GM18868 (cell line): ENCODE measurements at regions not wholly inside any gene's neighbourhood (a gene's known extent, or its start where the extent isn't known, plus 50 kb on each side); places are given as distances from the start of the nearest gene placed in this dataset.
"Not testable (repeated sequence)": the region's sequence is repeated elsewhere in the genome, so short reads cannot be mapped to it uniquely, and the experiment has no call there.

ENCODE experiments used
- ATAC-seq: cut with Tn5 transposase; IDR thresholded peaks from one replicate; pipeline ENCODE4 v1.9.1; 2021; ENCODE audit warnings: mild to moderate bottlenecking, moderate library complexity; ENCODE audit not compliant: unreplicated experiment

- ATAC-seq, result no peak
Measured at GRCh38 chr5:165015126-165015525, 1509.7 kb downstream of the MAT2B start.

GRCh38 chr5:165015547-165015946 lies 1510.1 kb downstream of the MAT2B start:
- ATAC-seq, result no peak

GRCh38 chr5:165026971-165027370 lies 1521.6 kb downstream of the MAT2B start:
- no peak for ATAC-seq

GRCh38 chr5:165028356-165028755 lies 1522.9 kb downstream of the MAT2B start:
- no peak for ATAC-seq

- peak; percentile 57 for ATAC-seq
Measured at GRCh38 chr5:165029099-165029870, 1523.9 kb downstream of the MAT2B start.

GRCh38 chr5:165030971-165031370 lies 1525.6 kb downstream of the MAT2B start:
- no peak for ATAC-seq

GRCh38 chr5:165031371-165031770 lies 1526.0 kb downstream of the MAT2B start:
- ATAC-seq, result no peak

- ATAC-seq, result no peak
Measured at GRCh38 chr5:165035520-165035919, 1530.1 kb downstream of the MAT2B start.

GRCh38 chr5:165039748-165040147 lies 1534.3 kb downstream of the MAT2B start:
- ATAC-seq, result no peak

GRCh38 chr5:165045941-165046340 lies 1540.5 kb downstream of the MAT2B start:
- ATAC-seq, result not testable (repeated sequence)

GRCh38 chr5:165055476-165055875 lies 1550.1 kb downstream of the MAT2B start:
- no peak for ATAC-seq

GRCh38 chr5:165057145-165057544 lies 1551.7 kb downstream of the MAT2B start:
- ATAC-seq, result no peak

GRCh38 chr5:165066751-165067385 lies 1561.4 kb downstream of the MAT2B start:
- no peak for ATAC-seq

- no peak for ATAC-seq
Measured at GRCh38 chr5:165076686-165077085, 1571.3 kb downstream of the MAT2B start.

GRCh38 chr5:165079389-165079788 lies 1574.0 kb downstream of the MAT2B start:
- no peak for ATAC-seq

- no peak for ATAC-seq
Measured at GRCh38 chr5:165083394-165083793, 1578.0 kb downstream of the MAT2B start.

- no peak for ATAC-seq
Measured at GRCh38 chr5:165086465-165086864, 1581.0 kb downstream of the MAT2B start.

- ATAC-seq, result no peak
Measured at GRCh38 chr5:165094782-165095181, 1589.4 kb downstream of the MAT2B start.

GRCh38 chr5:165101709-165102108 lies 1596.3 kb downstream of the MAT2B start:
- no peak for ATAC-seq

- ATAC-seq, result no peak
Measured at GRCh38 chr5:165104611-165105010, 1599.2 kb downstream of the MAT2B start.

- no peak for ATAC-seq
Measured at GRCh38 chr5:165108809-165109208, 1603.4 kb downstream of the MAT2B start.

- no peak for ATAC-seq
Measured at GRCh38 chr5:165119175-165119574, 1613.8 kb downstream of the MAT2B start.
